ENCODE measurements at regions not wholly inside any gene's neighbourhood (a gene's known extent, or its start where the extent isn't known, plus 50 kb on each side); places are given as distances from the start of the nearest gene placed in this dataset.

DNA sequence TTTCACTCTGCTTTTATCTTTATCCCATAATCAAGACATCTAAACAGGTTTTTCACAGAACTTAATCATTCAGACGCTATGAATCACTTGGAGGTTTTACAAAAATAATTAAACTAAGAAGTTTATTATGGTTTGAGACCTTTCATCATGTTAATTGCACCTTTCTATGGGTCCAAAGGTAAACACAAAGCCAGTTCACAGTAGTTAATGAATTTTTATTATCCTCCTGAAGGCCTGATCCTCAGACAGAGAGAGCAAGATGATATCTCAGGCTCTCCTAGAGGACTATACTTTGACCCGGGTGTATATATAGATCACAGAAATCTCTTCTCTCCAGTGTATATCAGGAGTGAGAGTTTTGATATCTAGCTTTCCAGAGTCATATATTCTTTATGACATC, 1044.3 kb upstream of the RAG2 start:
- 0% methylated on average over 2 of the region's 2 CpGs for WGBS (ENCODE audit: insufficient coverage, insufficient replicate concordance, low lambda C conversion rate, missing lambda C conversion rate)
- Histone ChIP-seq H2AFZ (ENCODE audit: control insufficient read depth, low read depth, low read length) (no peak overlapping the region), H3K4me1 (ENCODE audit: control insufficient read depth, insufficient read depth, low read length) (no peaks in the 10 kb centered on the region), H3K4me2 (ENCODE audit: control insufficient read depth, insufficient read depth) (no peak overlapping the region), H3K79me2 (ENCODE audit: control insufficient read depth, insufficient read depth, low read length) (no peaks in the 10 kb centered on the region), H3K36me3 (ENCODE audit: control insufficient read depth in 2 of 2, insufficient read depth in 2 of 2, low read length in 1 of 2) (no peaks in the 10 kb centered on the region), H3K27ac (ENCODE audit: control insufficient read depth, insufficient read depth) (no peak overlapping the region), H3K4me3 (no peak overlapping the region), H3K9me3 (replicated peaks; ENCODE audit: control insufficient read depth, insufficient read depth, low read length) (no peaks in the 10 kb centered on the region), H4K20me1 (ENCODE audit: control insufficient read depth, insufficient read depth) (no peaks in the 10 kb centered on the region), H3K27me3 (replicated peaks in 1 of 2; ENCODE audit: control insufficient read depth in 2 of 2, insufficient read depth in 2 of 2, low read length in 1 of 2) (no peaks in the 10 kb centered on the region), H3K9ac (ENCODE audit: control insufficient read depth, insufficient read depth, low read length) (no peak overlapping the region)
- DNase-seq (ENCODE audit: low read depth, low spot score) (no peak), ATAC-seq (no peak), FAIRE-seq (no peak)
- in situ Hi-C loops (cut with MboI), result no loop called here
- intact Hi-C loops (cut with micrococcal nuclease; ENCODE audit: unreplicated experiment), result no loop called here
- ChIA-PET CTCF (no interaction called here), POLR2A (no interaction called here), SMC1A (ENCODE audit: uncharacterized antibody, unreplicated experiment) (no interaction called here), RAD21 (ENCODE audit: unreplicated experiment) (no interaction called here)
- no peak for TF ChIP-seq RBBP5 (conservative IDR thresholded peaks at IDR 0.05)
- BruUV-seq (replicated peaks), result no TSS peak

DNA sequence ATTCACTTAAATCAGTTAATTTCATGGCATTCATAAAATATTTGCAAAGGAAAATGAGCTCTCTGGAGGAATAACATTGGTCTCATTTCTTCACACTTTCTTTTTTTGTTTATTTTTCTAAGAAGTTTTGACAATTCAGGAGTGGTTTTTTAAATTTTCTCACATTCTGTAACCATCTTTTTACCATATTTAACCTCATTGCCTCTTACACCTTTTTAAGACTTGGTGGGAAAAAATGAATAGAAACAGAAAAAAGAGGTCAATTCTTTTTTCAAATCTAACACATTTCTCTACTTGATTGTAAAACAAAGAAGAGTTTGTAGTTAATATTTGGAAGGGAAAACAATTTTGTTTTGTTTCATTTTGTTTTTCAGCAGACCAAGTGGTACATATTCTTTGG, 1034.7 kb upstream of the RAG2 start:
- H3K27ac ChIP-seq (ENCODE audit: control insufficient read depth, insufficient read depth), result no peak overlapping the region
- no peaks in the 10 kb centered on the region for H3K79me2 ChIP-seq (ENCODE audit: control insufficient read depth, insufficient read depth, low read length)
- H4K20me1 ChIP-seq (ENCODE audit: control insufficient read depth, insufficient read depth), result no peaks in the 10 kb centered on the region
- SMC1A ChIA-PET (ENCODE audit: uncharacterized antibody, unreplicated experiment), result no interaction called here
- no peak for FAIRE-seq
- no peak overlapping the region for H3K4me3 ChIP-seq
- in situ Hi-C loops (cut with MboI), result no loop called here
- H3K9me3 ChIP-seq (replicated peaks; ENCODE audit: control insufficient read depth, insufficient read depth, low read length), result no peaks in the 10 kb centered on the region
- POLR2A ChIA-PET, result no interaction called here
- H3K36me3 ChIP-seq (ENCODE audit: control insufficient read depth in 2 of 2, insufficient read depth in 2 of 2, low read length in 1 of 2), result no peaks in the 10 kb centered on the region
- DNase-seq (ENCODE audit: low read depth, low spot score), result no peak
- H2AFZ ChIP-seq (ENCODE audit: control insufficient read depth, low read depth, low read length), result no peak overlapping the region
- CTCF ChIA-PET, result no interaction called here
- no peak overlapping the region for H3K4me2 ChIP-seq (ENCODE audit: control insufficient read depth, insufficient read depth)
- intact Hi-C loops (cut with micrococcal nuclease; ENCODE audit: unreplicated experiment), result no loop called here
- H3K9ac ChIP-seq (ENCODE audit: control insufficient read depth, insufficient read depth, low read length), result no peak overlapping the region
- H3K4me1 ChIP-seq (ENCODE audit: control insufficient read depth, insufficient read depth, low read length), result no peaks in the 10 kb centered on the region
- H3K27me3 ChIP-seq (replicated peaks in 1 of 2; ENCODE audit: control insufficient read depth in 2 of 2, insufficient read depth in 2 of 2, low read length in 1 of 2), result no peaks in the 10 kb centered on the region
- RAD21 ChIA-PET (ENCODE audit: unreplicated experiment), result no interaction called here
- no TSS peak for BruUV-seq (replicated peaks)
- no peak for ATAC-seq
- TF ChIP-seq, protein P1, sequence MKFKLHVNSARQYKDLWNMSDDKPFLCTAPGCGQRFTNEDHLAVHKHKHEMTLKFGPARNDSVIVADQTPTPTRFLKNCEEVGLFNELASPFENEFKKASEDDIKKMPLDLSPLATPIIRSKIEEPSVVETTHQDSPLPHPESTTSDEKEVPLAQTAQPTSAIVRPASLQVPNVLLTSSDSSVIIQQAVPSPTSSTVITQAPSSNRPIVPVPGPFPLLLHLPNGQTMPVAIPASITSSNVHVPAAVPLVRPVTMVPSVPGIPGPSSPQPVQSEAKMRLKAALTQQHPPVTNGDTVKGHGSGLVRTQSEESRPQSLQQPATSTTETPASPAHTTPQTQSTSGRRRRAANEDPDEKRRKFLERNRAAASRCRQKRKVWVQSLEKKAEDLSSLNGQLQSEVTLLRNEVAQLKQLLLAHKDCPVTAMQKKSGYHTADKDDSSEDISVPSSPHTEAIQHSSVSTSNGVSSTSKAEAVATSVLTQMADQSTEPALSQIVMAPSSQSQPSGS (IDR thresholded peaks at IDR 0.05; ENCODE audit: low read length), result no peak
- no peak for TF ChIP-seq DPF2 (IDR thresholded peaks at IDR 0.05)
- no peak for TF ChIP-seq PML (IDR thresholded peaks at IDR 0.05; ENCODE audit: low read length)
- no peak for TF ChIP-seq SMAD1 (IDR thresholded peaks at IDR 0.05; ENCODE audit: low read depth, partially characterized antibody)
- TF ChIP-seq YY1 (IDR thresholded peaks at IDR 0.05; ENCODE audit: low read depth, low read length), result no peak
- no peak for TF ChIP-seq RUNX3 (IDR thresholded peaks at IDR 0.05; ENCODE audit: low read length)
- TF ChIP-seq BRCA1 (IDR thresholded peaks at IDR 0.05; ENCODE audit: low read depth, low read length), result no peak
- TF ChIP-seq, protein P2, sequence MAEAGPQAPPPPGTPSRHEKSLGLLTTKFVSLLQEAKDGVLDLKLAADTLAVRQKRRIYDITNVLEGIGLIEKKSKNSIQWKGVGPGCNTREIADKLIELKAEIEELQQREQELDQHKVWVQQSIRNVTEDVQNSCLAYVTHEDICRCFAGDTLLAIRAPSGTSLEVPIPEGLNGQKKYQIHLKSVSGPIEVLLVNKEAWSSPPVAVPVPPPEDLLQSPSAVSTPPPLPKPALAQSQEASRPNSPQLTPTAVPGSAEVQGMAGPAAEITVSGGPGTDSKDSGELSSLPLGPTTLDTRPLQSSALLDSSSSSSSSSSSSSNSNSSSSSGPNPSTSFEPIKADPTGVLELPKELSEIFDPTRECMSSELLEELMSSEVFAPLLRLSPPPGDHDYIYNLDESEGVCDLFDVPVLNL (IDR thresholded peaks at IDR 0.05; ENCODE audit: low read depth, low read length), result no peak
- TF ChIP-seq RB1 (IDR thresholded peaks at IDR 0.05; ENCODE audit: borderline replicate concordance), result no peak
- TF ChIP-seq IKZF2 (IDR thresholded peaks at IDR 0.05), result no peak
- TF ChIP-seq KAT2A (conservative IDR thresholded peaks at IDR 0.05; ENCODE audit: control insufficient read depth, low read depth, low read length), result no peak
- TF ChIP-seq, protein P3, sequence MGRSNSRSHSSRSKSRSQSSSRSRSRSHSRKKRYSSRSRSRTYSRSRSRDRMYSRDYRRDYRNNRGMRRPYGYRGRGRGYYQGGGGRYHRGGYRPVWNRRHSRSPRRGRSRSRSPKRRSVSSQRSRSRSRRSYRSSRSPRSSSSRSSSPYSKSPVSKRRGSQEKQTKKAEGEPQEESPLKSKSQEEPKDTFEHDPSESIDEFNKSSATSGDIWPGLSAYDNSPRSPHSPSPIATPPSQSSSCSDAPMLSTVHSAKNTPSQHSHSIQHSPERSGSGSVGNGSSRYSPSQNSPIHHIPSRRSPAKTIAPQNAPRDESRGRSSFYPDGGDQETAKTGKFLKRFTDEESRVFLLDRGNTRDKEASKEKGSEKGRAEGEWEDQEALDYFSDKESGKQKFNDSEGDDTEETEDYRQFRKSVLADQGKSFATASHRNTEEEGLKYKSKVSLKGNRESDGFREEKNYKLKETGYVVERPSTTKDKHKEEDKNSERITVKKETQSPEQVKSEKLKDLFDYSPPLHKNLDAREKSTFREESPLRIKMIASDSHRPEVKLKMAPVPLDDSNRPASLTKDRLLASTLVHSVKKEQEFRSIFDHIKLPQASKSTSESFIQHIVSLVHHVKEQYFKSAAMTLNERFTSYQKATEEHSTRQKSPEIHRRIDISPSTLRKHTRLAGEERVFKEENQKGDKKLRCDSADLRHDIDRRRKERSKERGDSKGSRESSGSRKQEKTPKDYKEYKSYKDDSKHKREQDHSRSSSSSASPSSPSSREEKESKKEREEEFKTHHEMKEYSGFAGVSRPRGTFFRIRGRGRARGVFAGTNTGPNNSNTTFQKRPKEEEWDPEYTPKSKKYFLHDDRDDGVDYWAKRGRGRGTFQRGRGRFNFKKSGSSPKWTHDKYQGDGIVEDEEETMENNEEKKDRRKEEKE (IDR thresholded peaks at IDR 0.05), result no peak
- TF ChIP-seq ATF3 (IDR thresholded peaks at IDR 0.05; ENCODE audit: borderline replicate concordance, extremely low read depth, low read depth, low read length), result no peak

Measured in GM12878 (cell line).